Hippocampal formation (tissue), 2 donors: ENCODE measurements at regions not wholly inside any gene's neighbourhood (a gene's known extent, or its start where the extent isn't known, plus 50 kb on each side); places are given as distances from the start of the nearest gene placed in this dataset.
"Not testable (repeated sequence)": the region's sequence is repeated elsewhere in the genome, so short reads cannot be mapped to it uniquely, and the experiment has no call there.

Experiments used
- DNase-seq, 2 donors: peaks; one replicate each; lab custom pipeline; 2025; lab: John Stamatoyannopoulos, UW

DNA sequence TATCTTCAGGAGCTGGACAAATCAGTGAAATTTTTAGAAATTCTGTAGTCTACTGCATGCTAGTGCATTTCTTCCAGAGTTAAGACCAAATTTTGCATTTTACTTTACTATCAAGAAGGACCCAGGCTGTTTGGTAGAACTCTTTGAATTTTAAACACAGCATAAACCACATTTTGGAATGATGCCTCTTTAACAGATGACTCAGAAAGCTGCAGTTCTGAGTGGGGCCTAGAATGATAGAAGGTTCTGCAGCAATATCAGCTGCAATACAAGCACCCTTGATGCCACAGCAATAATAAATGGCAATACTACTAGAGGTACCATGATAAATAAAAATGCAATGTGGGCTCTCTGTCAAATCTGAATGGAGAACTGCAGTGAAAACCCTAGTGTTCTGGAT, 198.7 kb downstream of the TMA16 start:
- no peak for DNase-seq

DNA sequence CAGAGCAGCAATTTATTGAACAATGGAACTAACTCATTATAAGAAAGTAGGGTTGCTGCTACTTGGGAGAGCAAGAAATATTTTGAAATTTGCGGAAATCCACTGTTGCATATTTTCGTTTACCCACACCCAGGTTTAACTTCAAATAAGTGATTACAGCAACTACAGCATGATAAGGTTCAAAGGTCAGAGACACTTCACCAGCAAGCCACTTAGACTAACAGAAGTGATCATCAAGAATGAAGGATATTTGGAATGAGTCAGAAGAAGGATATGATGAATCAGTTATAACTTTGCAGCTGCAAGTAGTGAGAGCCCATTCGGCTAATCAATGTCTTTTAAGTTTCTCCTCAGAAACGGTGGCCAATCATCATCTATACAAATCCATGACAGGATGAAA, 199.3 kb downstream of the TMA16 start:
- DNase-seq, result no peak

DNA sequence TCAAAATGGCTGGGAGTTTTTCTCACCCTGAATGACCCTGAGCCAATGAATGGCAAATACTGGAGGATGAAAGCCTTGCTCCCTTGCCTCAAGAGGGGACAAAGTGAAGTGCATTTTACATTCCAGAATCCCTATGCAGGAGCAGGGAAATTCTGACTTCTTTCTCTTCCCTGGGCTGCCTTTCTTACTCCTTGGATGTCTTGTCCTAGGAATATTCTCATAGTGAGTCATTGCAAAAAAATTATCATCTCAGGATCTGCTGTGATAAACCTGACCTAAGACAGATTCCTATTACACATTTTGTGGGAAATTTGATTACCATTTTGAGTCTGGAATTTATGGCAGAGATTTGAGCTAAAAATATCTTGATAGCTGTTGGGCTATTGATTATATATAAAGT, 199.9 kb downstream of the TMA16 start:
- no peak for DNase-seq

DNA sequence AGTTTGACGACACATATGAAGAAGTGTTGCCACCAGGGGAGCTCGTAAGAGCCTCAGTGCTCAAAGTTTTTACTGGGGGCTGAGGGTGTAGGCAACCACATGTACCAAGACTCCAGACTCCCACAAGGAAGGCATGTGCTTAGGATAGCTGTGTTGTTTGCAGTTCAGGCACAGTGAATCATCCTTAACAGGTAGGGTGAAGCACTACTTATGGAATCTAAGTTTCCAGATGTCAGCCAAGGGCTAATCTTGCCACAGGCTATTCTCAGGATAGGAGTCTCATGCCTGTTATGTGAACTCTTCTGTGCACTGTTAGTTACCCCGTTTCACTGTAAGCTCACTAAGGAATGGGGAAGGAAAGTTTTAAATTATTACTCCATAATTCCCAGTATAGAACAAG, 202.6 kb downstream of the TMA16 start:
- no peak for DNase-seq

DNA sequence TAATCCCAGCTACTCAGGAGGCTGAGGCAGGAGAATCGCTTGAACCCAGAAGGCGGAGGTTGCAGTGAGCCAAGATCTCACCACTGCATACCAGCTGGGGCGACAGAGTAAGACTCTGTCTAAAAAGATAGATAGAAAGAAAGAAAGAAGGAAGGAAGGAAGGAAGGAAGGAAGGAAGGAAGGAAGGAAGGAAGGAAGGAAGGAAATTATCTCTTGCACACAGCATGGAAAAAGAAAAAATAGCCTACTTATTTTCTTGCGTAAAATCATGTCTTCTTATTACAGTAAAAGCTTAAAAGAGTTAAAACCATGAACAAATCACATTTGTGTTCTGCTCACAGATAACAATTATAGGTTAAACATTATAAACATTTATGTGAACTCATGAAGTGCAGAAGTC, 205.9 kb downstream of the TMA16 start:
- not testable (repeated sequence) for DNase-seq

DNA sequence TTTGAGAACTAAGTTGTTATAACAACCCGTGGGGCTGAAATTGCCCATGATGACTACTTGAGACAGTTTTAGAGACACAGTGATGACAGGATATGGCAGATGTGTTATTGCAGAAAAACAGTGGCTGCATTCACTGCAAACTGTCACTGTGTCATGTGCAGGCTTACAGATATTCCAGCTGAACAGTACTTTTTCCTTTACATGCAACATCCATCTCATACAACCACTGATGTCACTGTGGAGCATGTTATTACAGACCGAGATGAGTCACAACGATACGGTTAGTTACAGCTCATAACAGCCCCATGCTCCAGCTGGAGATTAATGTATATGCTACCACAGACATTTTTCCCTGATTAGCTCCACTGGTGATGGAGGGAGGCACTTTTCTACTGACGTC, 207.4 kb downstream of the TMA16 start:
- no peak for DNase-seq

DNA sequence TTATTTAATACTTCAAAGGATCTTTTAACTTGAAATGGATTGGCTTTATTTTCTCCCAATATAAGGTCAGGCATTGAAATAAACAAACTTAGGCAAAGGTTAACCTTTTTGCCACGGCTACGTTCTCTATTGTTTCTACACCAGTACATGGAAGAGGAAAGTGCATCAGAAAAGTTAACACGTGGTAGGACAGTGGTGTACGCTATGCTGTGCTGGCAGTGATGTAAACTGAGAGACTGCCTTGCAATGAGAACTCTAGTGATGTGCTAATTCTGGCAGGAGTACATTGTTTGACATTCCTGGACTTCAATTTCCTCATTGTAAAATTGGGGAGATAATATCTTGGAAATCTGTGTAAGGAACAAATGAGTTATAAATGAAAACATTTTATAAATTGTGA, 208.2 kb downstream of the TMA16 start:
- DNase-seq, result no peak

DNA sequence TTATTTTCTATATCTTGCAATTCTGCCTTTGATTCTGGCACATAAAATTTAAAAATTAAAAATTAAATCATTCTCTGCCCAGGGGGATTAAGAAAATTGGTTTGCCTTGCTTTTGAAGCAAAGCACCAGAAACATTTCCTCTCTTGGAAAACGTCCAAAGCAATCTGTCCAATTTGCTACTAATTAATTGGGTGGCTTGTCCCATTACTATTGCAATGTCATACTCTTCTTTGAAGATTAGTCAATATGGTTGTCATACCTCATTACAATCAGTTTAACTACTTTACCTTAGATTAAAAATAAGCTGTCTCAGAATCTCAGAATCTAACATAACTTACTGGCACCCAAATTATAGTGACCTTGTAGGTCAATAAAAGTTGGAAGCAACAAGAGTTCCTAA, 208.8 kb downstream of the TMA16 start:
- no peak for DNase-seq

DNA sequence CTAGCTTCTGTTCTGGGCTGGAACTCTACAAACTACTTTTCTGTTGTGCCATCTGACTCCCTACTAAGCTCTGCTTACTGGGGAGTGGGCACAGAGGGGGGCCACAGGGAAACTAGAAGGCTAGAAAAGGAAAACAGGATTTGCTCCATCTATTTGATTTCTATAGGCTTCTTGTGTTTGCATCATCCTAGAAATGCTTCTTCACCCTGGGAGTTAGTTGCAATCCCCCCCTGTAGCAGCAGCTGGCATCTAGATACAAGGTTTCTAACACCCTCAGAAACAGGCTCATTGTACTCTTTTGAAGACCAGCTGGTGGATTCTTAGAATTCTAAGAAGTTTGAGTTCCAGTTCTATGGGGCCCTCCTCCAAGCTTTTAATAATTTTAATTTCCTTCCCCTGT, 213.4 kb downstream of the TMA16 start:
- DNase-seq, result no peak

DNA sequence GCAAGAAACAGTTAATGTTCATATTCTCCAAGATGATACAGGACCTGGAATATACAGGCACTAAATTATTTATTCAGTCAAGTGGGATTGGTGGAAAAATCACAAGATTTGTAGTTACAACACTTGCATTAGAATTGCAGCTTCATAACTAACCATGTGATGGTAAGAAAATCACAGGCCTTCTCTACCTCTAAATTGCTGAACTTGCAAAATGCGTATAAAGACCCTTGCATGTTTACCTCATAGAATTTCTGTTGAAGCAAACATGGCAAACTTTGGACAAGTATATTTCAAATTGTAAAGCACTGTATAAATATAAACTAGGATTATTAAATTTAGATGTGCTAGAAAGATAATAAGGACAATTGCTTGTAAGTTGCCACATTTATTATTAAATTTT, 215.1 kb downstream of the TMA16 start:
- no peak for DNase-seq

DNA sequence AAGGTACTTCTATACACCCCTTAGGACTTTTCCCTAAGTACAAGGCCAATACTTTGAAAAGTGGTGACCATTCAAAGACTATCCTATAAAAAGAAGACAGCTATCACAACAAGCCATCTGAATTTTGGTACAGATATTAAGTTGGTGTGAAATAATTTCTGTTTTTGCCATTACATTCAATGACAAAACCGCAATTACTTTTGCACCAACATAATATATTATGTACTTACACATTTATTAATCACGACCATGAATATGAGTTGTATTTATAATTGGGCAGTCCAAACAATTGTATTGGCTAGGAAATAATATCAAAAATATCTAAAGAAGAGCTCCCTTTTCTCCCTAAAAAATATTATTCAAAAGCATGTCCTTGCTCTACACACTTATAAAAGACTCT, 215.7 kb downstream of the TMA16 start:
- DNase-seq, result no peak

DNA sequence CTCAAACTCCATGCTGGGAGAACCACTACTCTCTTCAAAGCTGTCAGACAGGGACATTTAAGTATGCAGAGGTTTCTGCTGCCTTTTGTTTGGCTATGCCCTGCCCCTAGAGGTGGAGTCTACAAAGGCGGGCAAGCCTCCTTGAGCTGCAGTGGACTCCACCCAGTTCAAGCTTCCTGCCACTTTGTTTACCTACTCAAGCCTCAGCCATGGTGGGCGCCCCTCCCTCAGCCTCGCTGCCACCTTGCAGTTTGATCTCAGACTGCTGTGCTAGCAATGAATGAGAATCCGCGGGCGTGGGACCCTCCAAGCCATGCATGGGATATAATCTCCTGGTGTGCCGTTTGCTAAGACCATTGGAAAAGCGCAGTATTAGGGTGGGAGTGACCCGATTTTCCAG, 230.0 kb downstream of the TMA16 start:
- DNase-seq, result not testable (repeated sequence)

DNA sequence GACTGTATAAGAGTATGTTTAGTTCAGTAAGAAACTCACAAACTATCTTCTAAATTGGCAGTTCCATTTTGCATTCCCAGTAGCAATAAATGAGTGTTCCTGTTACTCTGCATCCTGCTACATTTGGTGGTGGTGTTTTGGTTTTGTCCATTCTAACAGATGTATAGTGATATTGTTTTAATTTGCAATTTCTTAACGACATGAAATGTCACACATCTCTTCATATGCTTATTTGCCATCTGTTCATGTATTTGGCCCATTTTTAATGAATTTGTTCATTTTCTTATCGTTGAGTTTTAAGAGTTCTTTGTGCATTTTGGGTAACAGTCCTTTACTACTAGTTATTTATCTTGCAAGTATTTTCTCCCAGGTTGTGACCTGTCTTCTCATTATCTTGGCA, 232.2 kb downstream of the TMA16 start:
- no peak for DNase-seq

DNA sequence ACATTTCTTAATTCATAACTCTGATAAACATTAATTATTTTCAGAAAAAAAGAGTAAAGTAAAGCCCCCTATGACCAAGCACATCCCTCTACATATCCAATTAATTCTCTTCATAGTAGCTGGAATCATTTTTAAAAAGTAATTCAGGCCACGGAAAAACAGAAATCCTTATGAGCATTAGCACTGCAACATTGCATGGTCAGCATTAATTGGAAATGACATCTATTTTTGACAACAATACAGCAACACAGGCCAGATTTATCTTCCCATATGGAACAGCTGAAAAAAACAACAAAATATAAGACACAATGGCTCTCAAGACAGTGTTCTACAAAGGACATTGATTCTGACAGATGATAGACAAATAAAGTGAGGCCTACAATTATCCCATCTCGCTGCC, 236.6 kb downstream of the TMA16 start:
- no peak for DNase-seq

DNA sequence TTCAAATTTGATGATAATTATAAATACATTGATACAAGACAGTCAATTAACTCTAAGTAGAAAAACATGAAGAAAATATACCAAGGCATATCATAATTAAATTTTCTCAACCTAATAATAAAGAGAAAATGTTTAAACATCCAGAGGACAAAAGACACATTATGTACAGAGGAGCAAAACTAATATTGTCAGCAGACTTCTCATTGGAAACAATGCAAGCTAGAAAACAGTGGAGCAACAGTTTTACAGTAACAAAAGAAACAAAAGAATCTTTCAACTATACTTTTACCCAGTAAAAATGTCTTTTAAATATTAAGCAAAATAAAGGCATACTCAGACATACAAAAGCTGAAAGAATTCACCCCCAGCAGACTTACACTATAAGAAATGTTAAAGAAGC, 238.0 kb downstream of the TMA16 start:
- DNase-seq, result no peak

DNA sequence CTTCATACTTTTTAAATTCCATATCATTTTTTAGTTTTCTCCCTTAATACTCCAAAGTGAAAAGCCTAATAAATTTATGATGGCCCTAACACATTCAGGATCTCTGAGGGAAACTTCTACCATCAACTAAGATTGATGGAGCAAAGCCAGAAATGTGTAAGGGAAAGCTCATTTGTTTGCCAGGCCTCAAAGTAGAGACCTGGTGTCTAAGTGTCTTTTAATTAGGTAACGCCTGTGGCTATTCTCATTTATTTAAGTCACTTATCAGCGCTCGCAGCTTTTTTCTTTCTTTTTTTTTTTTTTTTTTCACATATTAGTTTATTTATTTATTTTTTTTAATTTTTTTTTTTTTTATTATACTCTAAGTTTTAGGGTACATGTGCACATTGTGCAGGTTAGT, 242.4 kb downstream of the TMA16 start:
- DNase-seq, result no peak

DNA sequence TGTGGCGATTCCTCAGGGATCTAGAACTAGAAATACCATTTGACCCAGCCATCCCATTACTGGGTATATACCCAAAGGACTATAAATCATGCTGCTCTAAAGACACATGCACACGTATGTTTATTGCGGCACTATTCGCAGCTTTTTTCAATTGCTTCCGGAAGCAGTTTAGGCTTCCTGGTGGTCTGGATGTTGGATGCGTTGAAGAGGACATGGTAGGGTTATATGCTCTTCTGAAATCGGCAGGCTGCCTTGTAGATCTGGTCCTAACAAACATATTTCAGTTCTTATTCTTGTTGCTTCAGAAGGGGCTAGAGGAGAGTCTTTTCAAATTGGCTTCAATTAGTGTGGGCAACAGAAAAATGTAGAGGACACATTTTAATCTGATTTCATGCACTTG, 243.4 kb downstream of the TMA16 start:
- DNase-seq, result not testable (repeated sequence)

DNA sequence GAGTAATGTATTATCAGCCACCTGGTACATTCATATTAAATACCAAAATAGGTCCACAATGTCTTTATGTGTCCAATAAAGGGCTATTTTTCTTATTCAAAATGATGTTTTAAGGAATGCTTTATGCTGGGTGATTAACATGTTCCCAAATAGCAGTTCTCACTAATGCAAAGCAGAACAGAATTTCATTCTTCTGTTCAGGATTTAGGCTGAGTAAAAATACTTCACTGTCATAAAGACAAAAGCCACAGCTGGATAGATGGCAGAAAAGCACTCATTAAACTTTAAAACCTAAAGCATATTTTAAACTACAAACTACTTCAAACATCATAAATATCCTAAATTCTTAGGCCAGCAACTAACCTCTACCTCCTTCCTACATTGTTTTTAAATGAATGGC, 244.0 kb downstream of the TMA16 start:
- no peak for DNase-seq

DNA sequence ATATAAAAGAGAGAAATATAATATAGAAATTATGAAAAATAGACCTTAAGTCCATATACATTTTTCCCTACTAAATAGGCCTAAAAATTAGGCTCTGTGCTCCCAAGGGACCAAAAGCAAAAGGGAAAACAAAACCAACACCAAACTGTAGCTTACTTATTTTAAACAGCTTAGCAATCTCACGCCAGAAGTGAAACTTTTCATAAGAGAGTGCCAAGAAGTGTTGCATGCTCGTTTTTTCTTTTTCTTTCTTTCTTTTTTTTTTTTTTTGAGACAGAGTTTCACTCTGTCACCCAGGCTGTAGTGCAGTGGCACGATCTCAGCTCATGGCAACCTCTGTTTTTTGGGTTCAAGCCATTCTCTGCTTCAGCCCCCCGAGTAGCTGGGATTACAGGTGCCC, 250.4 kb downstream of the TMA16 start:
- DNase-seq, result no peak

DNA sequence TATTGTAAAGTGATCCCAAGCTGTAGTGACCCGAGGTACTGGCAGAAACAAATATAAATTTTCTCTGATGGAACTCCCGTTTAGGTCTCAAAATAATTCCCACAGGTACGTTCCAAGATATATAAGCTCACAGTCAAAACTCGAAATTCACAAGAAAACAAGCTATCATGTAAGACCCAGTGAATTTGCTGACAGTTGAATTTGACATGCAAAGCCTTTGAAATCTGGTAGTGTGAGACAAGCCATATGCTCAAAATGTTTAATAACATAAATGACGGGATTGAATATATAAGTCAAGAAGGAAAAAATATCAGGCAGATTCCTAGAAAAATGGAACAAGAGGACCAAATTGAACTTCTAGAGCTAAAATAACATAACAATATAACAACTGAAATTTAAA, 252.8 kb downstream of the TMA16 start:
- DNase-seq, result no peak

DNA sequence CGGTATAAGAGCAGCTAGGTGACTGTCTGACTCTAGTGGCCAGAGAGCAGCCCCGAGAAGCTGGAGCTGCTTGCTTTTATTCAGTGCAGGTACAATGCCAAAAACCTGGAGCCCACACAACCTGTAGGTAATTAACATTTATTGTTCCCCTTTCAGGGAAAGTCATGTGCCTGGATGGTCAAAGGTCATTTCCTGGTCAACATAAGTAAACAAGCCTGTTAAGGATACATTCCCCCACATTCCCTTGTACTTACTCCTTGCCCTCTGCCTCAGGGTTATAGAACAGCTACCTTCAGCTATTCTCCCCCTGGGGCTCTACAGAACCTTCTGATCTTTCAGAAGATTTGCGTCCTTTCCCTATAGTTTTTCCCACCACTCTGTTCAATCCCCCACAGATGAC, 253.4 kb downstream of the TMA16 start:
- no peak for DNase-seq

DNA sequence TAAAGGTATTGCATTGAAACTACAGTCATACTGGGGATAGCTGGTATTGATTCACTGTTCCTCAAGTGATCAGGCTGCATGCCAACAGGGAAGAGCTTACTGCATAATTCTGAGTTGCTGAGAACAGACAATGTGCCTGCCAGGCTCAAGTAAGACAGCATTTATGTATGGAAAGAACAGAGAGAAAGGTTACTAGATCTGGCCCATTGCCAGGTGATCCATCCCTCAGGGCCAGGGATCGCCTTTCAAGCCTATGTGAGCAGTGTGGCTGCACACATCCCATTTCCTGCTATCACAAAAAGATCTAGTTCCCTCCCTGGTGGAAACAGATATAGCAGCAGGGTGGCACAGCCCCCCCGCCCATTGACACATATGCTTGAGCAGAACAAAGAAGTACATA, 254.0 kb downstream of the TMA16 start:
- no peak for DNase-seq

DNA sequence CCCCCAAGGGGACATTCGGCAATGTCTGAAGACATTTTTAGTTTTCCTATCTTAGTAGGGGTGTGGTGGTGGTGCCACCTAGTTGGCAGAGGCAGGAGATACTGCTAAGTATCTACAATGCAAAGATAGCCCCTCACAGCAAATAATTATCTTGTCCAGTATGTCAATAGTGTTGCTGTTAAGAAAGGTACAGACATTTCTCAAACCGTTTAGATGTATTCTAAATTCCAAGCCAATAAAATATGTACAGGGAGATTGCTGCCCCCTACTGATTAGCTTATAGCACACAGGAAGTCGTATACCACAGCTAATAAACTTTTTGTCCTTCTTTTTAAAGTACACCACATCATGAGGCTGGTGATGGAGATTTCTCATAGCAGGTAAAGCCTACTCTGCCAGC, 260.5 kb downstream of the TMA16 start:
- DNase-seq, result no peak

DNA sequence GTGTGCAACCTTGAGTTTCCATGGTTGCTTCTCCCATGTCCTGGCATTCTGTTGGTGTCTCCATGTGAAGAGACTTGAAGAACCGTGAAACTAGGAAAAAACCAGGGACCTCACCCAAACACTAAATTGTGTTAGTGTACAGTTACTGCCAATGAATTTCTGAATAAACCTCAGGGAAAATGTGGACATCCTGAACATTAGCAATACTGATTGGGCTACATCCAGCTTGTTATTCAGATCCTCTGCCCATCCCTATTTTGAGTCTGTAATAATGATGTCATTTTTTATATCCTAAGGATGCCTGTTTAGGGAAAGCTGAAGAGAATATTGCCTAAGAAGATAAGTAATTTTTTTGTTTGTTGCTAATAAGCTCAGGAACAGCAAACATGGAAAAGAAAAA, 262.7 kb downstream of the TMA16 start:
- no peak for DNase-seq

DNA sequence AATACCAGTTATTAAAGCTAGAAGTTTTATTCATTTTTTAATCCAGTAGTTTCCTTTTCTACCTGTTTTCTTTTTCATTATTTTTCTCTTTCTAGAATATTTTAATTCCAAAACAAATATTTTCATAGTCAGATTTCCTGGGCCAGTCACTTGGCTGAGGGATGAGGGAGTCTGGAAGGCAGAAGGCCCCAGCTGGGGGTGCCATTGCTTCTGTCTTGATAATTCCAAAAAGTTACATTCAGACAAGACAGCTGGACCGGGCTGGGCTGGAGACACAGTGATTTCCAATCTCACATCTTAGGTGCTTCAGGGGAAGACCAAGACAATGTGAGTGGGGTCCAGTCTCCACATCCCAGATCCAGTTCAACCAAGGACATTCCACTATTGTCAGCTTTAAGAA, 263.5 kb downstream of the TMA16 start:
- DNase-seq, result no peak
